Suprapubic skin (tissue), 4 donors: ENCODE measurements at regions not wholly inside any gene's neighbourhood (a gene's known extent, or its start where the extent isn't known, plus 50 kb on each side); places are given as distances from the start of the nearest gene placed in this dataset.

Experiments
- DNase-seq, 2 donors: peaks; one replicate each; pipeline ENCODE4 v3.0.0-alpha.2; 2019; ENCODE audit warnings: low spot score in 2 of 2
- H3K27ac ChIP-seq: fragments of 200-600 bp; sonication (generic); one replicate; pipeline ENCODE4 v1.5.1; 2019
- H3K27me3 ChIP-seq: fragments of 200-600 bp; sonication (generic); one replicate; pipeline ENCODE4 v1.5.1; 2019
- H3K36me3 ChIP-seq: fragments of 200-600 bp; sonication (generic); one replicate; pipeline ENCODE4 v1.5.1; 2019
- H3K4me1 ChIP-seq: fragments of 200-600 bp; sonication (generic); one replicate; pipeline ENCODE4 v1.5.1; 2019
- H3K4me3 ChIP-seq: fragments of 200-600 bp; sonication (generic); one replicate; pipeline ENCODE4 v1.5.1; 2019; ENCODE audit warnings: mild to moderate bottlenecking
- H3K9me3 ChIP-seq: fragments of 200-600 bp; sonication (generic); one replicate; pipeline ENCODE4 v1.5.1; 2019
- EP300 ChIP-seq: sonication (generic); formaldehyde crosslinking; IDR thresholded peaks from one replicate; pipeline ENCODE4 v1.6.1; 2017; ENCODE audit warnings: antibody characterized with exemption
- POLR2A ChIP-seq, 2 donors: fragments of 450-650 bp; IDR thresholded peaks; one replicate each; pipeline ENCODE4 v1.6.1; 2017; ENCODE audit warnings: antibody characterized with exemption in 2 of 2, mild to moderate bottlenecking in 2 of 2, moderate library complexity in 2 of 2
- POLR2AphosphoS5 ChIP-seq, 3 donors: sonication (generic); formaldehyde crosslinking; IDR thresholded peaks; one replicate each; pipeline ENCODE4 v1.6.1; 2017; ENCODE audit warnings: antibody characterized with exemption in 3 of 3
- WGBS: methylation state at CpG from one replicate; pipeline ENCODE4 v1.1.5; 2018; 5-methylcytosine and 5-hydroxymethylcytosine counted together
- TF ChIP-seq, protein P1 (sequence below), 2 donors: fragments of 200-600 bp in 1 of 2; fragments of 450-650 bp in 1 of 2; sonication (generic) in 1 of 2; IDR thresholded peaks; one replicate each; pipeline ENCODE4 v1.5.1; 2016 to 2019; ENCODE audit warnings: antibody characterized with exemption in 2 of 2, mild to moderate bottlenecking in 1 of 2, moderate library complexity in 1 of 2

DNA sequence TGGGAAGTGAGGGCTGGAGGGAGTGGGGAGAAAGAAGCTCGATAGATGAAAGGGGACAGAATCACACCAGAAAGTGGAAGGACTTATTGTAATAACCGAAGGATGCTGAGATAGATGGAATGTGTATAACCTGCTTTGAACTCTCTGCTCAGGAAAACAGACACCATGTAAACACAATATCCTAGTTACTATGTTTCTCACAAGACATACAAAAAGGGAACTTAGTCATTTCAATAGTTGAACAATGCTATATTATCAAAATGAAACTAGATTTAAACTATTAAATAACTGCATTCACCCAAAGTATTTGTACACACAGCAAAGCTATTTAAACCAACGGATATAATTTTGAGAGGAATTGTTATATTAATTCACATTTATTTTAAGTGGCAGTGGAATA lies 108.3 kb upstream of the GADL1 start:
- TF ChIP-seq EP300, result no peak
- no peak for TF ChIP-seq POLR2A (IDR thresholded peaks at IDR 0.05)
- TF ChIP-seq POLR2AphosphoS5 (IDR thresholded peaks at IDR 0.05), result no peak

DNA sequence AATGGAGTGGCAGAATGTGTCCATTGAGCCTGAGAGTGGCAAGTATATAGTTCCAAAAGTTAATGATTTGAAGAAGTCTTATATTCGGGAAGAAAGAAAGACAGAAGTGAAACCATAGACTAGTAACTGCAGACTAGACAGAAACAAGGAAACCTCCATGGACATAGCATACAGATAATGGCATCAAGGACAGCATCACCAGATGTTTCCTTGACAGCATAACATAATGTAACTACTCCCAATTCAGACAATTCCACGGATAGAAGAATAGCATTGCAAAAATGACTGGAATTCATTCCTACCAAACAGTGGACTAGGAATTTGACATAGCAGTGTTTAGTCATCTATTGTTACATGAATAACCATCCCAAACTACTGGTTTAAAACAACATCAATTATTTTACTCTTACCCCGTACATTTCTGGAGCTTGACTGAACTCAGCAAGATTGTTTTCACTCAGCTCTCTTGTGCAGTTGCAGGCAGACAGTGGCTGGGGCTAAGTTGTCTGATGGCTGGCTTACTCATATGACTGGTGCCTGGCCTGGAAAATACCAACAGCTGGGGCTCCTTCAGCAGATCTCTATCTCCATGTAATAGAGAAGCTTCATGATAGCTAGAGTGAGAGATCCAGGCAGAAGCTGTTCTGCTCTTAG lies 109.7 kb upstream of the GADL1 start:
- TF ChIP-seq, protein P1, sequence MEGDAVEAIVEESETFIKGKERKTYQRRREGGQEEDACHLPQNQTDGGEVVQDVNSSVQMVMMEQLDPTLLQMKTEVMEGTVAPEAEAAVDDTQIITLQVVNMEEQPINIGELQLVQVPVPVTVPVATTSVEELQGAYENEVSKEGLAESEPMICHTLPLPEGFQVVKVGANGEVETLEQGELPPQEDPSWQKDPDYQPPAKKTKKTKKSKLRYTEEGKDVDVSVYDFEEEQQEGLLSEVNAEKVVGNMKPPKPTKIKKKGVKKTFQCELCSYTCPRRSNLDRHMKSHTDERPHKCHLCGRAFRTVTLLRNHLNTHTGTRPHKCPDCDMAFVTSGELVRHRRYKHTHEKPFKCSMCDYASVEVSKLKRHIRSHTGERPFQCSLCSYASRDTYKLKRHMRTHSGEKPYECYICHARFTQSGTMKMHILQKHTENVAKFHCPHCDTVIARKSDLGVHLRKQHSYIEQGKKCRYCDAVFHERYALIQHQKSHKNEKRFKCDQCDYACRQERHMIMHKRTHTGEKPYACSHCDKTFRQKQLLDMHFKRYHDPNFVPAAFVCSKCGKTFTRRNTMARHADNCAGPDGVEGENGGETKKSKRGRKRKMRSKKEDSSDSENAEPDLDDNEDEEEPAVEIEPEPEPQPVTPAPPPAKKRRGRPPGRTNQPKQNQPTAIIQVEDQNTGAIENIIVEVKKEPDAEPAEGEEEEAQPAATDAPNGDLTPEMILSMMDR (IDR thresholded peaks at IDR 0.05), result no peak
- TF ChIP-seq POLR2A (IDR thresholded peaks at IDR 0.05) (no peak), EP300 (no peak), POLR2AphosphoS5 (IDR thresholded peaks at IDR 0.05) (no peak)
- Histone ChIP-seq H3K4me3 (no peak overlapping the region), H3K4me1 (no peaks in the 10 kb centered on the region), H3K36me3 (no peaks in the 10 kb centered on the region), H3K9me3 (no peaks in the 10 kb centered on the region), H3K27ac (no peak overlapping the region), H3K27me3 (no peaks in the 10 kb centered on the region)
- WGBS, result 60% methylated on average over 3 of the region's 3 CpGs
- DNase-seq, result no peak

More for the DNA sequence above, 108.3 kb upstream of the GADL1 start:
- H3K9me3 ChIP-seq, result no peaks in the 10 kb centered on the region
- WGBS, result 77% methylated on average over 3 of the region's 3 CpGs
- no peak overlapping the region for H3K4me3 ChIP-seq
- H3K27me3 ChIP-seq, result no peaks in the 10 kb centered on the region
- H3K4me1 ChIP-seq, result no peaks in the 10 kb centered on the region
- H3K27ac ChIP-seq, result no peak overlapping the region
- H3K36me3 ChIP-seq, result no peaks in the 10 kb centered on the region
- no peak for DNase-seq

DNA sequence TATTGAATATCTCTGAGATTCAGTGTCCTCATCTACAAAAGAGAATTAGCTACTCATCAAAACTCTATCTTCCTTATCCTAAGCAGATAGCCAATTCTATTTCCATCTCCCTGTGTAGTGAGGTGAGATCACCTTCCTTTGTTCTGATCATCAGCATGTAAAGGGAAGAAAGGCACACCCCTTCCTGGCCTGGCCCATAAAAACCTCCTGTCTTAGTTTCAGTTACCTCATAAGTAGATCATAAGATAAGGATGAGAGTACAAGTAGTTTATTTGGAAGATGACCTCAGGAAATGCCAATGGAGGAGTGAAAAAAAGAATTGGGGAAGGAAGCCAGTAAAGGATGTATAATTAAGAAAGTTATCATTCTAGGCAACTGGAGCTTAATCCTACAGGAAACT lies 114.5 kb upstream of the GADL1 start:
- Histone ChIP-seq H3K27ac (no peak overlapping the region), H3K4me3 (no peak overlapping the region)
- TF ChIP-seq POLR2AphosphoS5 (IDR thresholded peaks at IDR 0.05) (no peak), POLR2A (IDR thresholded peaks at IDR 0.05) (no peak), EP300 (no peak)
- TF ChIP-seq, protein P1 (IDR thresholded peaks at IDR 0.05), result no peak

DNA sequence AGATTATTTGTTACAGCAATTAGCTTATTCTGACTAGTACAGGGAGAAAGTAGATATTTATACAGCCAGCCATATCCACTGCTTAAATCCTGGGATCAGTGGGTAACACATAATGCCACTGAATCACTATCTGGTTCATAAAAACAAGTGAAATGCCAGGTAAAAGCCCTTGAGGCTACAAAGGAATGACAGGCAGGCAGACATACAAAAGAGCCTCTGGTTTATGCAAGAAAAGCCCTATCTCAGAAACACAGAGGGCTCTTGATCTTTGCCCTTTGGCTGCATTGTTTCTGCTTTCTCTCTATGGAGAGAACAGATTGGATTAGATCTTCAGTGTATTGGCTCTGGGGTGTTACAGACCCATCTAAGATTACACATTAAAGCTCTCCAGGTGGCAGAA lies 115.4 kb upstream of the GADL1 start:
- DNase-seq, result no peak
- H3K27ac ChIP-seq, result no peak overlapping the region

More for the DNA sequence above, 114.5 kb upstream of the GADL1 start:
- Histone ChIP-seq H3K27me3 (no peaks in the 10 kb centered on the region), H3K4me1 (no peaks in the 10 kb centered on the region), H3K9me3 (no peaks in the 10 kb centered on the region), H3K36me3 (no peaks in the 10 kb centered on the region)
- no peak for DNase-seq

DNA sequence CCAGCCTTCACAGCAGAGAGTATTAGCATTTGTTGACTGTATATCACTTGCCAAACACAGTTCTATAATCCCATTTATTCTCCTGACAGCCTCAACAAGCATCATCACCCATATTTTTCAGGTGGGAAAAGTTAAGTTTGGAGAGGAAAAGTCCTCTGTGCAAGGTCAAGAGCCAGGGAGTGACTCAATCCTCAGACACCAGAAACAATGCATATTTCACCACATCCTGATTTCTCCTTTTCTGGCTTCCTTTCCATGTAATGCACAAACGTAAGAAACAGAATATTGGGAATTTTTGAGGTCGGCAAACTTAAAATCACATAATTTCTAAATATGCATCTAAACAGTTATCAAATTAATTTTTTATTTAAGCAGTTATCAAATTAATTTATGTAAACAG lies 116.0 kb upstream of the GADL1 start:
- WGBS, result 73% methylated on average over 2 of the region's 2 CpGs
- no peak overlapping the region for H3K27ac ChIP-seq
- H3K27me3 ChIP-seq, result no peaks in the 10 kb centered on the region
- H3K4me1 ChIP-seq, result no peaks in the 10 kb centered on the region
- no peak overlapping the region for H3K4me3 ChIP-seq
- H3K36me3 ChIP-seq, result no peaks in the 10 kb centered on the region
- TF ChIP-seq EP300, result no peak
- TF ChIP-seq, protein P1 (IDR thresholded peaks at IDR 0.05), result no peak
- TF ChIP-seq POLR2AphosphoS5 (IDR thresholded peaks at IDR 0.05), result no peak
- TF ChIP-seq POLR2A (IDR thresholded peaks at IDR 0.05), result no peak
- no peak for DNase-seq
- no peaks in the 10 kb centered on the region for H3K9me3 ChIP-seq

More for the DNA sequence above, 115.4 kb upstream of the GADL1 start:
- Histone ChIP-seq H3K36me3 (no peaks in the 10 kb centered on the region), H3K9me3 (no peaks in the 10 kb centered on the region), H3K4me3 (no peak overlapping the region), H3K27me3 (no peaks in the 10 kb centered on the region), H3K4me1 (no peaks in the 10 kb centered on the region)
- no peak for TF ChIP-seq POLR2A (IDR thresholded peaks at IDR 0.05)
- TF ChIP-seq, protein P1 (IDR thresholded peaks at IDR 0.05), result no peak

DNA sequence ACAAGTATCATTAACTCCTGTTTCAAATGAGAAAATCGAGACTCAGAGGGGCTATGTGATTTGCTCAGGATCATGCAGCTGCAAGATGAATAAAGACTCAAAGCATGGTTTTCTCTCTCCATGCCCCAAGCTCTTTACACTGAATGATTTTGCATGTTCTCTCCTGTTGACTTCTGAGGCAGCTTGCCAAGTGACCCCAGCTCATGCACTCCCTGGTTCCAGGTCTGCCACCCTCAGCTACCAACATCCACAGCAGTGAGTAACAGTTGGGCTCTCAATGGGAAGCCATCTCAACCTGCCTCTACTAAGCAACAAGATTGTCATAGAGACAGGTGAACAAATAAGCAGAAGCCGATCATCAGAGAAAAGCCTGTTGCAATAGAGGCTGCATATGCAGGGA lies 116.9 kb upstream of the GADL1 start:
- no peaks in the 10 kb centered on the region for H3K27me3 ChIP-seq
- DNase-seq, result no peak
- WGBS, result 75% methylated on average over 2 of the region's 2 CpGs
- no peaks in the 10 kb centered on the region for H3K9me3 ChIP-seq
- no peak overlapping the region for H3K4me3 ChIP-seq
- TF ChIP-seq EP300 (no peak), POLR2A (IDR thresholded peaks at IDR 0.05) (no peak)
- TF ChIP-seq, protein P1 (IDR thresholded peaks at IDR 0.05), result no peak
- H3K27ac ChIP-seq, result no peak overlapping the region
- no peaks in the 10 kb centered on the region for H3K4me1 ChIP-seq
- H3K36me3 ChIP-seq, result no peaks in the 10 kb centered on the region
